ENCODE measurements at regions not wholly inside any gene's neighbourhood (a gene's known extent, or its start where the extent isn't known, plus 50 kb on each side); places are given as distances from the start of the nearest gene placed in this dataset.

DNA sequence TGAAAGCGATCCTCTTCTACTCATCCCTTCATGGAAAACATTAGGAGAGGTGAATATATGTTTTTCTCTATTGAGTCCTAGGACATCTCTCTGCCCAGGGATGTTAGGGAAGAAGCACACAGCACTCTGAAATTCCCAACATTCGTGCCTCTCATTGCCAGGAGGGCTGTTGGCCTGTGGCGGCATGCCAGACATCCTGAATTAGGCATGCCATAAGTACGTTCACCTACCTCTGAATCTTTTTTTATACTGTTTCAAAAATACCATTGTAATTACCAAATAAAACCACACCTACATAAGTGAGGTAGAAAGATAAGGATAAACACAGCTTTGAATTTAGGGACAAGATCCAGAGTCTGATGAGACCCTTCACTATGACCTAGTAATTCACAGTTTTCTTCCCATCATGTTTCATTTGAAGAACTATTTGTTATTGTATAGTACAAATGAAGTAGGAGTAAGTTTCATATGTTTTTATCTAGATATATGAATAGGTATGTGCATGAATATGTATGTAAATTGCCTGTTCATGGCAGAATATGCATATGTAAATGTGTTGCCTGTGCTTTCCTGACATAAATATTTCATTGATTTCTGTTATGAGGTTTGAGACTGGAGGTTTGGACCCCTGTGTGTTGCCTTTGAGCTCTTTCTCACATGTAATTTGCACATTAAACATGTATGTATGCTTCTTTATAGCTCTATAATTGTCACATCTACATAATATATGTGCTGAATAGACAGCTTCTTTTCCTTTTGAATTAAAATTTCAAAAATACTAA, 66.6 kb upstream of the STAM2 start:
- TF ChIP-seq, protein P1, sequence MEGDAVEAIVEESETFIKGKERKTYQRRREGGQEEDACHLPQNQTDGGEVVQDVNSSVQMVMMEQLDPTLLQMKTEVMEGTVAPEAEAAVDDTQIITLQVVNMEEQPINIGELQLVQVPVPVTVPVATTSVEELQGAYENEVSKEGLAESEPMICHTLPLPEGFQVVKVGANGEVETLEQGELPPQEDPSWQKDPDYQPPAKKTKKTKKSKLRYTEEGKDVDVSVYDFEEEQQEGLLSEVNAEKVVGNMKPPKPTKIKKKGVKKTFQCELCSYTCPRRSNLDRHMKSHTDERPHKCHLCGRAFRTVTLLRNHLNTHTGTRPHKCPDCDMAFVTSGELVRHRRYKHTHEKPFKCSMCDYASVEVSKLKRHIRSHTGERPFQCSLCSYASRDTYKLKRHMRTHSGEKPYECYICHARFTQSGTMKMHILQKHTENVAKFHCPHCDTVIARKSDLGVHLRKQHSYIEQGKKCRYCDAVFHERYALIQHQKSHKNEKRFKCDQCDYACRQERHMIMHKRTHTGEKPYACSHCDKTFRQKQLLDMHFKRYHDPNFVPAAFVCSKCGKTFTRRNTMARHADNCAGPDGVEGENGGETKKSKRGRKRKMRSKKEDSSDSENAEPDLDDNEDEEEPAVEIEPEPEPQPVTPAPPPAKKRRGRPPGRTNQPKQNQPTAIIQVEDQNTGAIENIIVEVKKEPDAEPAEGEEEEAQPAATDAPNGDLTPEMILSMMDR (IDR thresholded peaks at IDR 0.05): no peak
- TF ChIP-seq EZH2 (IDR thresholded peaks at IDR 0.05): no peak

Data from neural progenitor cell (in vitro differentiated cells).